Spleen (tissue), 11 donors: ENCODE measurements at regions not wholly inside any gene's neighbourhood (a gene's known extent, or its start where the extent isn't known, plus 50 kb on each side); places are given as distances from the start of the nearest gene placed in this dataset.

ENCODE experiments used
- DNase-seq: peaks from one replicate; pipeline ENCODE4 v3.0.0-alpha.2; 2020
- H3K27ac ChIP-seq, 8 donors: fragments of 200-600 bp; sonication (generic) in 7 of 8; 1 replicate in 4 of 8; 2 replicates in 4 of 8; pipeline versions ENCODE4 v1.5.0 to v1.8.0; 2016 to 2021; ENCODE audit warnings: inconsistent platforms in 4 of 8, mild to moderate bottlenecking in 4 of 8, moderate library complexity in 1 of 8
- H3K27me3 ChIP-seq, 7 donors: fragments of 200-600 bp; sonication (generic) in 6 of 7; replicated peaks in 1 of 7; 1 replicate in 4 of 7; 2 replicates in 3 of 7; pipeline versions ENCODE4 v1.5.0 to v1.8.0; 2016 to 2021; ENCODE audit warnings: inconsistent platforms in 3 of 7, mild to moderate bottlenecking in 1 of 7
- H3K36me3 ChIP-seq, 6 donors: fragments of 200-600 bp; sonication (generic) in 5 of 6; 1 replicate in 4 of 6; 2 replicates in 2 of 6; pipeline versions ENCODE4 v1.5.0 to v1.8.0; 2016 to 2021; ENCODE audit warnings: inconsistent platforms in 2 of 6
- H3K4me1 ChIP-seq, 6 donors: fragments of 200-600 bp; sonication (generic) in 5 of 6; 1 replicate in 3 of 6; 2 replicates in 3 of 6; pipeline versions ENCODE4 v1.5.0 to v1.8.0; 2016 to 2021; ENCODE audit warnings: inconsistent platforms in 3 of 6
- H3K4me3 ChIP-seq, 8 donors: fragments of 200-600 bp; sonication (generic) in 7 of 8; 1 replicate in 4 of 8; 2 replicates in 4 of 8; pipeline versions ENCODE4 v1.5.0 to v1.8.0; 2016 to 2021; ENCODE audit warnings: inconsistent platforms in 4 of 8, mild to moderate bottlenecking in 4 of 8, moderate library complexity in 2 of 8
- H3K9me3 ChIP-seq, 8 donors: fragments of 200-600 bp; sonication (generic) in 7 of 8; 1 replicate in 4 of 8; 2 replicates in 4 of 8; pipeline versions ENCODE4 v1.5.0 to v1.8.0; 2016 to 2021; ENCODE audit warnings: inconsistent platforms in 4 of 8
- CTCF ChIP-seq, 11 experiments: fragments of 200-600 bp in 7 of 11; fragments of 450-650 bp in 4 of 11; sonication (generic) in 4 of 11; IDR thresholded peaks in 8 of 11; conservative IDR thresholded peaks in 3 of 11; 1 replicate in 7 of 11; 2 replicates in 4 of 11; pipeline versions ENCODE4 v1.4.0 to v1.8.0; 2016 to 2021; ENCODE audit warnings: antibody characterized with exemption in 11 of 11, inconsistent platforms in 4 of 11, mild to moderate bottlenecking in 1 of 11
- POLR2A ChIP-seq, 3 donors: fragments of 450-650 bp; IDR thresholded peaks; one replicate each; pipeline ENCODE4 v1.5.1; 2017; ENCODE audit warnings: antibody characterized with exemption in 3 of 3, mild to moderate bottlenecking in 1 of 3
- POLR2AphosphoS5 ChIP-seq, 3 donors: sonication (generic); formaldehyde crosslinking; IDR thresholded peaks; one replicate each; pipeline ENCODE4 v1.5.1; 2017; ENCODE audit warnings: antibody characterized with exemption in 3 of 3
- WGBS, 5 donors: extraction: QIAGEN DNeasy Blood & Tissue Kit in 3 of 5; methylation state at CpG; one replicate each; pipeline versions ENCODE4 v1.1.5 to v1.1.7; 2013 to 2018; 5-methylcytosine and 5-hydroxymethylcytosine counted together
- intact Hi-C: fragments of 100-400 bp; cut with DNase I; formaldehyde crosslinking; loops from one replicate; pipeline ENCODE4 v1.15.0; 2023; ENCODE audit warnings: low total_unique reads
- donor health status: healthy with polysubstance abuse.
- donor health status: DM: no; HTN: no; CAD: no; lungs with moderate emphysema.
- donor health status: DM: no; HTN: no; CAD: no.
- donor health status: Bipolar disorder and iron deficiency.
- donor health status: healthy.
- donor health status: DM: no; HTN: no; CAD: no.
- donor health status: DM: yes; HTN: yes; CAD: no.

GRCh38 chrX:46447384-46447783, 97.8 kb downstream of the ZNF674 start:
- H3K27ac ChIP-seq, result peak overlapping the region; percentile 66 to 88 (median 85)
- H3K9me3 ChIP-seq, result no peaks in the 10 kb centered on the region
- H3K4me3 ChIP-seq, result peak overlapping the region; percentile 37 to 80 (median 52)
- WGBS, 5 donors, result 0 to 36% (median 1%) methylated on average over 10 to 16 of the region's 16 CpGs
- DNase-seq, result peak; percentile 74
- H3K4me1 ChIP-seq, result peaks cover 0 to 25% (median 10%) of the 10 kb centered on the region in 6 donors
- intact Hi-C loops, result no loop called here
- TF ChIP-seq POLR2AphosphoS5 (IDR thresholded peaks at IDR 0.05) (no peak), CTCF (IDR thresholded peaks at IDR 0.05 in 8 of 11, conservative IDR thresholded peaks at IDR 0.05 in 3 of 11) (no peak)
- no peaks in the 10 kb centered on the region for H3K27me3 ChIP-seq
- H3K36me3 ChIP-seq, result peaks cover 0 to 41% (median 10%) of the 10 kb centered on the region in 6 donors

GRCh38 chrX:46446727-46447378, 98.4 kb downstream of the ZNF674 start:
- TF ChIP-seq CTCF (IDR thresholded peaks at IDR 0.05 in 8 of 11, conservative IDR thresholded peaks at IDR 0.05 in 3 of 11) (no peak), POLR2AphosphoS5 (IDR thresholded peaks at IDR 0.05) (peak; percentile 92 to 95 (median 94)), POLR2A (IDR thresholded peaks at IDR 0.05) (peak in 1 of 3 donors; percentile 41)
- H3K4me3 ChIP-seq, result peak overlapping the region; percentile 37 to 80 (median 52)
- 0 to 42% (median 0%) methylated on average over 6 to 51 of the region's 51 CpGs for WGBS, 5 donors
- peak overlapping the region; percentile 66 to 88 (median 85) for H3K27ac ChIP-seq
- peak; percentile 94 for DNase-seq
- H3K9me3 ChIP-seq, result no peaks in the 10 kb centered on the region
- peaks cover 0 to 36% (median 6%) of the 10 kb centered on the region in 6 donors for H3K36me3 ChIP-seq
- intact Hi-C loops, result no loop called here
- peaks cover 0 to 25% (median 10%) of the 10 kb centered on the region in 6 donors for H3K4me1 ChIP-seq
- H3K27me3 ChIP-seq, result no peaks in the 10 kb centered on the region

- peaks cover 0 to 8% (median 0%) of the 10 kb centered on the region in 6 donors for H3K36me3 ChIP-seq
- no peak overlapping the region for H3K27ac ChIP-seq
- no peak overlapping the region for H3K4me3 ChIP-seq
- peaks cover 0 to 21% (median 10%) of the 10 kb centered on the region in 6 donors for H3K4me1 ChIP-seq
- no peak for DNase-seq
- intact Hi-C loops, result no loop called here
- H3K27me3 ChIP-seq, result no peaks in the 10 kb centered on the region
- no peaks in the 10 kb centered on the region for H3K9me3 ChIP-seq
- TF ChIP-seq POLR2A (IDR thresholded peaks at IDR 0.05), result no peak
- no peak for TF ChIP-seq CTCF (IDR thresholded peaks at IDR 0.05 in 8 of 11, conservative IDR thresholded peaks at IDR 0.05 in 3 of 11)
- TF ChIP-seq POLR2AphosphoS5 (IDR thresholded peaks at IDR 0.05), result no peak
Observed at GRCh38 chrX:46444011-46444410, 101.2 kb downstream of the ZNF674 start.

- TF ChIP-seq CTCF (IDR thresholded peaks at IDR 0.05 in 8 of 11, conservative IDR thresholded peaks at IDR 0.05 in 3 of 11), result no peak
- no peak for TF ChIP-seq POLR2A (IDR thresholded peaks at IDR 0.05)
- TF ChIP-seq POLR2AphosphoS5 (IDR thresholded peaks at IDR 0.05), result no peak
- Histone ChIP-seq H3K27ac (no peak overlapping the region), H3K9me3 (no peaks in the 10 kb centered on the region), H3K27me3 (no peaks in the 10 kb centered on the region), H3K4me3 (no peak overlapping the region), H3K36me3 (no peaks in the 10 kb centered on the region), H3K4me1 (no peaks in the 10 kb centered on the region)
- DNase-seq, result no peak
- intact Hi-C loops, result no loop called here
Observed at GRCh38 chrX:46436744-46437143, 108.5 kb downstream of the ZNF674 start.
